ENCODE measurements at regions not wholly inside any gene's neighbourhood (a gene's known extent, or its start where the extent isn't known, plus 50 kb on each side); places are given as distances from the start of the nearest gene placed in this dataset.

- no peak overlapping the region for H3K27ac Mint-ChIP-seq (ENCODE audit: low read depth, unreplicated experiment)
- no peak for DNase-seq (ENCODE audit: unreplicated experiment)
- TF ChIP-seq CTCF (IDR thresholded peaks at IDR 0.05; ENCODE audit: unreplicated experiment): no peak
- H3K27me3 Mint-ChIP-seq (ENCODE audit: insufficient read depth, unreplicated experiment): no peaks in the 10 kb centered on the region
- intact Hi-C loops (cut with micrococcal nuclease): no loop called here
- H3K36me3 Mint-ChIP-seq (ENCODE audit: insufficient read depth, unreplicated experiment): no peaks in the 10 kb centered on the region
- no TSS peak for BruUV-seq (replicated peaks)
- no peaks in the 10 kb centered on the region for H3K9me3 Mint-ChIP-seq (ENCODE audit: unreplicated experiment)
- peaks cover 8% of the 10 kb centered on the region for H3K4me1 Mint-ChIP-seq (ENCODE audit: insufficient read depth, unreplicated experiment)
- CTCF ChIA-PET: interaction anchor here (0.8 kb wide), 1 partner anchor 41 kb away, joined by 3 read pairs; no protein-coding TSS in a partner anchor
- POLR2A ChIA-PET: no interaction called here
- no peak overlapping the region for H3K4me3 Mint-ChIP-seq (ENCODE audit: unreplicated experiment)
Observed at GRCh38 chr4:104986306-104986705, 160.4 kb upstream of the TET2 start.

GRCh38 chr4:104989371-104989770 lies 157.3 kb upstream of the TET2 start:
- intact Hi-C loops (cut with micrococcal nuclease): no loop called here
- H3K4me1 Mint-ChIP-seq (ENCODE audit: insufficient read depth, unreplicated experiment): no peaks in the 10 kb centered on the region
- no peak overlapping the region for H3K4me3 Mint-ChIP-seq (ENCODE audit: unreplicated experiment)
- ChIA-PET CTCF (interaction anchor here (0.6 kb wide), 1 partner anchor 70 kb away, joined by 3 read pairs; no protein-coding TSS in a partner anchor), POLR2A (no interaction called here)
- H3K27me3 Mint-ChIP-seq (ENCODE audit: insufficient read depth, unreplicated experiment): no peaks in the 10 kb centered on the region
- H3K36me3 Mint-ChIP-seq (ENCODE audit: insufficient read depth, unreplicated experiment): no peaks in the 10 kb centered on the region
- DNase-seq (ENCODE audit: unreplicated experiment): no peak
- no peak overlapping the region for H3K27ac Mint-ChIP-seq (ENCODE audit: low read depth, unreplicated experiment)
- no TSS peak for BruUV-seq (replicated peaks)
- no peaks in the 10 kb centered on the region for H3K9me3 Mint-ChIP-seq (ENCODE audit: unreplicated experiment)
- no peak for TF ChIP-seq CTCF (IDR thresholded peaks at IDR 0.05; ENCODE audit: unreplicated experiment)

- intact Hi-C loops (cut with micrococcal nuclease): no loop called here
- ChIA-PET CTCF (interaction anchor here (0.6 to 1.4 kb wide), 4 partner anchors 9 to 942 kb away, joined by 3 read pairs; no protein-coding TSS in a partner anchor), POLR2A (no interaction called here)
- H3K4me1 Mint-ChIP-seq (ENCODE audit: insufficient read depth, unreplicated experiment): no peaks in the 10 kb centered on the region
- DNase-seq (ENCODE audit: unreplicated experiment): no peak
- H3K27me3 Mint-ChIP-seq (ENCODE audit: insufficient read depth, unreplicated experiment): no peaks in the 10 kb centered on the region
- no peaks in the 10 kb centered on the region for H3K9me3 Mint-ChIP-seq (ENCODE audit: unreplicated experiment)
- H3K4me3 Mint-ChIP-seq (ENCODE audit: unreplicated experiment): no peak overlapping the region
- H3K27ac Mint-ChIP-seq (ENCODE audit: low read depth, unreplicated experiment): no peak overlapping the region
- H3K36me3 Mint-ChIP-seq (ENCODE audit: insufficient read depth, unreplicated experiment): no peaks in the 10 kb centered on the region
- no peak for TF ChIP-seq CTCF (IDR thresholded peaks at IDR 0.05; ENCODE audit: unreplicated experiment)
- no TSS peak for BruUV-seq (replicated peaks)
Observed at GRCh38 chr4:105002278-105002677, 144.4 kb upstream of the TET2 start.

- no peaks in the 10 kb centered on the region for H3K27me3 Mint-ChIP-seq (ENCODE audit: insufficient read depth, unreplicated experiment)
- H3K27ac Mint-ChIP-seq (ENCODE audit: low read depth, unreplicated experiment): no peak overlapping the region
- H3K4me1 Mint-ChIP-seq (ENCODE audit: insufficient read depth, unreplicated experiment): no peaks in the 10 kb centered on the region
- no peak overlapping the region for H3K4me3 Mint-ChIP-seq (ENCODE audit: unreplicated experiment)
- no peak for TF ChIP-seq CTCF (IDR thresholded peaks at IDR 0.05; ENCODE audit: unreplicated experiment)
- peaks cover 7% of the 10 kb centered on the region for H3K9me3 Mint-ChIP-seq (ENCODE audit: unreplicated experiment)
- POLR2A ChIA-PET: interaction anchor here (0.7 kb wide), 1 partner anchor 96 kb away, joined by 3 read pairs; no protein-coding TSS in a partner anchor
- H3K36me3 Mint-ChIP-seq (ENCODE audit: insufficient read depth, unreplicated experiment): no peaks in the 10 kb centered on the region
- no peak for DNase-seq (ENCODE audit: unreplicated experiment)
- intact Hi-C loops (cut with micrococcal nuclease): no loop called here
- no TSS peak for BruUV-seq (replicated peaks)
- CTCF ChIA-PET: no interaction called here
Observed at GRCh38 chr4:105014234-105014633, 132.4 kb upstream of the TET2 start.

Data from MCF 10A (cell line).